ENCODE measurements at regions not wholly inside any gene's neighbourhood (a gene's known extent, or its start where the extent isn't known, plus 50 kb on each side); places are given as distances from the start of the nearest gene placed in this dataset.

DNA sequence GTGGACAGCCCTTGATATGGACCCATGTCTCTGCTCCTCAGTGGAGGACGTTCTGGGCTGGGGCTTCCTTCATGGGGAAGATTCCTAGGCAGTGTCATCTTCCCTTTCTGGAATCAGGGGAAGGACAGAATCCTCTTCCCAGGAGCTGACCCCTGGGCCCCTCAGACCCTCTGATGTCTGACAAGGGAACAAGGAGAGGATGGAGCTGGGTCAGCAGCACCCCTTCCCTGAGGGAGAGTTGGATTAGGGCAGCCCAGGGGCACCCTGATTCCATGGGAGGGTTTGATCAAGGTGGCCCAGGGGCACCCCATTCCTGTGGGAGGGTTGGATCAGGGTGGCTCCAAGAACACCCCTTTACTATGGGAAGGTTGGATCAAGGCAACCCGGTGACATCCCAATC, 86.5 kb downstream of the ACKR3 start:
- no peaks in the 10 kb centered on the region for H3K36me3 Mint-ChIP-seq
- no peak for DNase-seq (ENCODE audit: low spot score)
- no peak for ATAC-seq
- H3K27me3 Mint-ChIP-seq (ENCODE audit: low read depth) = peaks cover 2% of the 10 kb centered on the region
- H3K4me3 Mint-ChIP-seq = no peak overlapping the region
- POLR2A ChIA-PET = no interaction called here
- no peak overlapping the region for H3K27ac Mint-ChIP-seq
- CTCF ChIA-PET = no interaction called here
- no peak for TF ChIP-seq EMX1 (CRISPR knock-in tag; IDR thresholded peaks at IDR 0.05)
- TF ChIP-seq, protein P1, sequence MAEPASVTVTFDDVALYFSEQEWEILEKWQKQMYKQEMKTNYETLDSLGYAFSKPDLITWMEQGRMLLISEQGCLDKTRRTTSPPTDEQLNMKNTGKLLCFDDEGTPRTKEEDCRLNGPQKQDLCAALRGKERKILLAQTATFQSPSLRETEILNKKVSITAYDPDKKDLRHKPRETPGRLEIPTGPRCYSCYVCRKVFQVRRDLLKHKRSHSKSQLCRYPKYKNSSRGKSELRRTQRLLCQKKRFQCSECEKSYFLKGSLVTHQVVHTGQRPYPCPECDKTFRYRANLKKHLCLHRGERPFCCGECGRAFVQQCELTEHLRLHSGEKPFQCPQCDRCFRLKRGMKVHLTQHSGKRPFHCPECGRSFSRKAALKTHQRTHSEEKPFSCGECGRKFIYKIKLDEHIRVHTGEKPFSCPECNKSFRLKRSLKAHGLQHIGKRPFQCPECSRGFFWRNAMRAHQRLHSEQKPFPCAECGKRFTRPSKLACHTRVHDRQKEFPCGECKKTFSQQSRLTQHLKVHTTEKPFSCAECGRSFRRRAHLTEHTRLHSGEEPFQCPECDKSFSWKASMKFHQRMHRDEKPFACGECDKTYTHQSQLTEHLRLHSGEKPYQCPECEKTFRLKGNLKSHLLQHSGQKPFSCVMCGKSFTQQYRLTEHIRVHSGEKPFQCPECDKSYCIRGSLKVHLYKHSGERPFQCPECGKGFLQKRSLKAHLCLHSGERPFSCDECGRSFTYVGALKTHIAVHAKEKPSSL (CRISPR knock-in tag; conservative IDR thresholded peaks at IDR 0.05) = no peak
- TF ChIP-seq, protein P2, sequence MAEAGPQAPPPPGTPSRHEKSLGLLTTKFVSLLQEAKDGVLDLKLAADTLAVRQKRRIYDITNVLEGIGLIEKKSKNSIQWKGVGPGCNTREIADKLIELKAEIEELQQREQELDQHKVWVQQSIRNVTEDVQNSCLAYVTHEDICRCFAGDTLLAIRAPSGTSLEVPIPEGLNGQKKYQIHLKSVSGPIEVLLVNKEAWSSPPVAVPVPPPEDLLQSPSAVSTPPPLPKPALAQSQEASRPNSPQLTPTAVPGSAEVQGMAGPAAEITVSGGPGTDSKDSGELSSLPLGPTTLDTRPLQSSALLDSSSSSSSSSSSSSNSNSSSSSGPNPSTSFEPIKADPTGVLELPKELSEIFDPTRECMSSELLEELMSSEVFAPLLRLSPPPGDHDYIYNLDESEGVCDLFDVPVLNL (CRISPR knock-in tag; IDR thresholded peaks at IDR 0.05; ENCODE audit: borderline replicate concordance, low read depth) = no peak
- no peak for TF ChIP-seq ZNF317 (CRISPR knock-in tag; IDR thresholded peaks at IDR 0.05; ENCODE audit: borderline replicate concordance, low read depth)
- TF ChIP-seq NFE2L1 (CRISPR knock-in tag; IDR thresholded peaks at IDR 0.05) = no peak
- TF ChIP-seq MXD4 (CRISPR knock-in tag; IDR thresholded peaks at IDR 0.05; ENCODE audit: borderline replicate concordance) = no peak
- TF ChIP-seq CBFB (CRISPR knock-in tag; IDR thresholded peaks at IDR 0.05; ENCODE audit: low read depth) = no peak
- TF ChIP-seq NR2C2 (CRISPR knock-in tag; IDR thresholded peaks at IDR 0.05) = no peak
- TF ChIP-seq GTF2I (CRISPR knock-in tag; conservative IDR thresholded peaks at IDR 0.05) = no peak
- TF ChIP-seq, protein P3, sequence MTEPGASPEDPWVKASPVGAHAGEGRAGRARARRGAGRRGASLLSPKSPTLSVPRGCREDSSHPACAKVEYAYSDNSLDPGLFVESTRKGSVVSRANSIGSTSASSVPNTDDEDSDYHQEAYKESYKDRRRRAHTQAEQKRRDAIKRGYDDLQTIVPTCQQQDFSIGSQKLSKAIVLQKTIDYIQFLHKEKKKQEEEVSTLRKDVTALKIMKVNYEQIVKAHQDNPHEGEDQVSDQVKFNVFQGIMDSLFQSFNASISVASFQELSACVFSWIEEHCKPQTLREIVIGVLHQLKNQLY (CRISPR knock-in tag; IDR thresholded peaks at IDR 0.05) = no peak
- TF ChIP-seq MYBL2 (CRISPR knock-in tag; IDR thresholded peaks at IDR 0.05) = no peak
- no peak for TF ChIP-seq CREM (CRISPR knock-in tag; IDR thresholded peaks at IDR 0.05)
- no peak for TF ChIP-seq NFATC4 (CRISPR knock-in tag; IDR thresholded peaks at IDR 0.05)
- TF ChIP-seq NR1H2 (CRISPR knock-in tag; IDR thresholded peaks at IDR 0.05) = no peak
- TF ChIP-seq, protein P4, sequence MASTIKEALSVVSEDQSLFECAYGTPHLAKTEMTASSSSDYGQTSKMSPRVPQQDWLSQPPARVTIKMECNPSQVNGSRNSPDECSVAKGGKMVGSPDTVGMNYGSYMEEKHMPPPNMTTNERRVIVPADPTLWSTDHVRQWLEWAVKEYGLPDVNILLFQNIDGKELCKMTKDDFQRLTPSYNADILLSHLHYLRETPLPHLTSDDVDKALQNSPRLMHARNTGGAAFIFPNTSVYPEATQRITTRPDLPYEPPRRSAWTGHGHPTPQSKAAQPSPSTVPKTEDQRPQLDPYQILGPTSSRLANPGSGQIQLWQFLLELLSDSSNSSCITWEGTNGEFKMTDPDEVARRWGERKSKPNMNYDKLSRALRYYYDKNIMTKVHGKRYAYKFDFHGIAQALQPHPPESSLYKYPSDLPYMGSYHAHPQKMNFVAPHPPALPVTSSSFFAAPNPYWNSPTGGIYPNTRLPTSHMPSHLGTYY (CRISPR knock-in tag; IDR thresholded peaks at IDR 0.05) = no peak
- TF ChIP-seq GRHL2 (CRISPR knock-in tag; IDR thresholded peaks at IDR 0.05; ENCODE audit: insufficient replicate concordance, severe bottlenecking) = no peak
- H3K4me1 Mint-ChIP-seq = peaks cover 24% of the 10 kb centered on the region
- H3K9me3 Mint-ChIP-seq = no peaks in the 10 kb centered on the region

DNA sequence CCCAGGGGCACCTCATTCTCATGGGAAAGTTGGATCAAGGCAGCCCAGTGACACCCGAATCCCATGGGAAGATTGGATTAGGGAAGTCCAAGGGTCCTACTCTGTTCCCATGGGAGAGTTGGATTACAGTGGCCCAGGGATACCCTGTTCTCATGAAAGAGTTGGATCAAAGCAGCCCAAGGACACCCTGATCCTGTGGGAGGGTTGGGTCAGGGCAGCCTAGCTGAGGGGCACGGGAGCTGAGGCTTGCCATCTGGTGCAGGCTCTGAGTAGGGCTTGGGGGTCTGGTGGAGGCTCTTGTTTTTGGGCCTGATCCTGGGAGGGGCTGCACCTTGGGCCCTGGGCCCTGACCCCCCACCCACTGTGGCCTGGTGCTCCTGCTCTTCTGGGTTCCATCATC, 87.1 kb downstream of the ACKR3 start:
- H3K4me3 Mint-ChIP-seq = no peak overlapping the region
- H3K27ac Mint-ChIP-seq = no peak overlapping the region
- peaks cover 2% of the 10 kb centered on the region for H3K27me3 Mint-ChIP-seq (ENCODE audit: low read depth)
- H3K4me1 Mint-ChIP-seq = peaks cover 29% of the 10 kb centered on the region
- H3K36me3 Mint-ChIP-seq = no peaks in the 10 kb centered on the region
- ChIA-PET CTCF (no interaction called here), POLR2A (no interaction called here)
- DNase-seq (ENCODE audit: low spot score) (no peak), ATAC-seq (no peak)
- H3K9me3 Mint-ChIP-seq = no peaks in the 10 kb centered on the region
- TF ChIP-seq ZNF671 (CRISPR knock-in tag; IDR thresholded peaks at IDR 0.05) (no peak), MXD4 (CRISPR knock-in tag; IDR thresholded peaks at IDR 0.05; ENCODE audit: borderline replicate concordance) (no peak), NFE2L1 (CRISPR knock-in tag; IDR thresholded peaks at IDR 0.05) (no peak), CREM (CRISPR knock-in tag; IDR thresholded peaks at IDR 0.05) (no peak), ESRRA (CRISPR knock-in tag; IDR thresholded peaks at IDR 0.05; ENCODE audit: borderline replicate concordance) (no peak), GABPB1 (CRISPR knock-in tag; IDR thresholded peaks at IDR 0.05) (no peak), TP53 (CRISPR knock-in tag; IDR thresholded peaks at IDR 0.05) (no peak), JUN (CRISPR knock-in tag; IDR thresholded peaks at IDR 0.05) (no peak)
- TF ChIP-seq, protein P5, sequence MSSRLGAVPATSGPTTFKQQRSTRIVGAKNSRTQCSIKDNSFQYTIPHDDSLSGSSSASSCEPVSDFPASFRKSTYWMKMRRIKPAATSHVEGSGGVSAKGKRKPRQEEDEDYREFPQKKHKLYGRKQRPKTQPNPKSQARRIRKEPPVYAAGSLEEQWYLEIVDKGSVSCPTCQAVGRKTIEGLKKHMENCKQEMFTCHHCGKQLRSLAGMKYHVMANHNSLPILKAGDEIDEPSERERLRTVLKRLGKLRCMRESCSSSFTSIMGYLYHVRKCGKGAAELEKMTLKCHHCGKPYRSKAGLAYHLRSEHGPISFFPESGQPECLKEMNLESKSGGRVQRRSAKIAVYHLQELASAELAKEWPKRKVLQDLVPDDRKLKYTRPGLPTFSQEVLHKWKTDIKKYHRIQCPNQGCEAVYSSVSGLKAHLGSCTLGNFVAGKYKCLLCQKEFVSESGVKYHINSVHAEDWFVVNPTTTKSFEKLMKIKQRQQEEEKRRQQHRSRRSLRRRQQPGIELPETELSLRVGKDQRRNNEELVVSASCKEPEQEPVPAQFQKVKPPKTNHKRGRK (CRISPR knock-in tag; IDR thresholded peaks at IDR 0.05; ENCODE audit: borderline replicate concordance) = no peak
- TF ChIP-seq, protein P3 (CRISPR knock-in tag; IDR thresholded peaks at IDR 0.05) = no peak
- TF ChIP-seq, protein P6, sequence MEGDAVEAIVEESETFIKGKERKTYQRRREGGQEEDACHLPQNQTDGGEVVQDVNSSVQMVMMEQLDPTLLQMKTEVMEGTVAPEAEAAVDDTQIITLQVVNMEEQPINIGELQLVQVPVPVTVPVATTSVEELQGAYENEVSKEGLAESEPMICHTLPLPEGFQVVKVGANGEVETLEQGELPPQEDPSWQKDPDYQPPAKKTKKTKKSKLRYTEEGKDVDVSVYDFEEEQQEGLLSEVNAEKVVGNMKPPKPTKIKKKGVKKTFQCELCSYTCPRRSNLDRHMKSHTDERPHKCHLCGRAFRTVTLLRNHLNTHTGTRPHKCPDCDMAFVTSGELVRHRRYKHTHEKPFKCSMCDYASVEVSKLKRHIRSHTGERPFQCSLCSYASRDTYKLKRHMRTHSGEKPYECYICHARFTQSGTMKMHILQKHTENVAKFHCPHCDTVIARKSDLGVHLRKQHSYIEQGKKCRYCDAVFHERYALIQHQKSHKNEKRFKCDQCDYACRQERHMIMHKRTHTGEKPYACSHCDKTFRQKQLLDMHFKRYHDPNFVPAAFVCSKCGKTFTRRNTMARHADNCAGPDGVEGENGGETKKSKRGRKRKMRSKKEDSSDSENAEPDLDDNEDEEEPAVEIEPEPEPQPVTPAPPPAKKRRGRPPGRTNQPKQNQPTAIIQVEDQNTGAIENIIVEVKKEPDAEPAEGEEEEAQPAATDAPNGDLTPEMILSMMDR (IDR thresholded peaks at IDR 0.05) = no peak
- TF ChIP-seq, protein P7, sequence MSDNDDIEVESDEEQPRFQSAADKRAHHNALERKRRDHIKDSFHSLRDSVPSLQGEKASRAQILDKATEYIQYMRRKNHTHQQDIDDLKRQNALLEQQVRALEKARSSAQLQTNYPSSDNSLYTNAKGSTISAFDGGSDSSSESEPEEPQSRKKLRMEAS (CRISPR knock-in tag; IDR thresholded peaks at IDR 0.05) = no peak
- TF ChIP-seq, protein P8, sequence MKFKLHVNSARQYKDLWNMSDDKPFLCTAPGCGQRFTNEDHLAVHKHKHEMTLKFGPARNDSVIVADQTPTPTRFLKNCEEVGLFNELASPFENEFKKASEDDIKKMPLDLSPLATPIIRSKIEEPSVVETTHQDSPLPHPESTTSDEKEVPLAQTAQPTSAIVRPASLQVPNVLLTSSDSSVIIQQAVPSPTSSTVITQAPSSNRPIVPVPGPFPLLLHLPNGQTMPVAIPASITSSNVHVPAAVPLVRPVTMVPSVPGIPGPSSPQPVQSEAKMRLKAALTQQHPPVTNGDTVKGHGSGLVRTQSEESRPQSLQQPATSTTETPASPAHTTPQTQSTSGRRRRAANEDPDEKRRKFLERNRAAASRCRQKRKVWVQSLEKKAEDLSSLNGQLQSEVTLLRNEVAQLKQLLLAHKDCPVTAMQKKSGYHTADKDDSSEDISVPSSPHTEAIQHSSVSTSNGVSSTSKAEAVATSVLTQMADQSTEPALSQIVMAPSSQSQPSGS (CRISPR knock-in tag; IDR thresholded peaks at IDR 0.05; ENCODE audit: borderline replicate concordance, low read depth) = no peak
